ENCODE measurements at regions not wholly inside any gene's neighbourhood (a gene's known extent, or its start where the extent isn't known, plus 50 kb on each side); places are given as distances from the start of the nearest gene placed in this dataset.
"Not testable (repeated sequence)": the region's sequence is repeated elsewhere in the genome, so short reads cannot be mapped to it uniquely, and the experiment has no call there.

GRCh38 chr10:58066979-58067378, 200.7 kb downstream of the IPMK start:
- no peak for DNase-seq (ENCODE audit: low spot score)

DNA sequence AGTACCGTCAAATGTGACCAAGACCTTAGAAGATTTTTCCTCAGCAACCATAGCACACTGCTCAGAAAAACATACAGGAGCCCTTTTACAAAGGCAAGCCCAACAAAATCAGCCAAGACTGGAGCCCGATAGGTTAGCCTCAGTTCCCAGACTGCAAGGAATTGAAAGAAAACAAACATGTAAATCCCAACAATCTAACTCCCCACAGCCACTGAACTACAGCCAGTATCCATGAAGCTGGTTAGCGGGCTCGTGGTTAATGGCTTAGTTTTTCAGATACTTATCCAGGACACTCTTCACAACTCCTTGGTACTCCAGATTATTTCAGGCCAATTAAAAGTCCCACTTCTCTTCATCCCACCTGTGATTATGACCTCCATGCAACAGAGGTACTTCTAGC, 201.6 kb downstream of the IPMK start:
- DNase-seq (ENCODE audit: low spot score) = no peak

DNA sequence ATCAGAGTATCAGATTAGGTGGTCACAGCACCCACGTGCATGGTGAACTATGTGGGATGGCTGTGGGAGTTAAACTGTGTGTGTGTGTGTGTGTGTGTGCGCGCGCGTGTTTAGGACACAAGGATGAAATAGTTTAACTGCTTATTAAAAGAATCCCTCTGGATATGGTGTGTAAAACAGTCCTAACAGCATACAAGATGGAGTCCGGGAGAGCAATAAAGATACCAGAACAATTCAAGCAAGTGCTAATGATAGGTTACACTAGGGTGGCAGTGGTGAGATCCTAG, 202.2 kb downstream of the IPMK start:
- no peak for DNase-seq (ENCODE audit: low spot score)

- peak; percentile 49 for DNase-seq (ENCODE audit: low spot score)
These were observed 202.8 kb downstream of the IPMK start for GRCh38 chr10:58064714-58065528.

DNA sequence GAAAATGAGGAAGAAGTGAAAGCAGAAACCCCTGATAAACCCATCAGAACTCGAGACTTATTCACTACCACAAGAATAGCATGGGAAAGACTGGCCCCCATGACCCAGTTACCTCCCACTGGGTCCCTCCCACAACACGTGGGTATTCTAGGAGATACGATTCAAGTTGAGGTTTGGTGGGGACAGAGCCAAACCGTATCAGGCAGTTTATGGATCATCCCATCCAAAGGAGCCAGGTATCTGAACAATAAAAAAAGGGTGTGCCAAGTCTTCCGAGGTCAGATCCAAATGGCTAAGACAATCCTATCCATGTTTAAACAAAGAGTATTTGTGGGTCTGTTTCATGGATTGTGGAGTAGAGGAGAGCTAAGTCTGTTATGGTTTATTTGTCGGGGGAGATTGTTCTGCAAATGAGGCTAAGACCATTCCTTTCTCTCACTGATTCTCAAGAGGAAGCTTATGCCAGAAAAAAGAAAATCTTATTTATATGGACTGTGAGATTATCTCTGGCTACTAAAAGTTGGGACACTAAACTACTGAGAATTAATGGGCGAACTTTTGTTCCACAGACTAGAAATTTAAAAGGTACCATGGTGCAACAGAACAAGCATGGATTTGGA, 203.7 kb downstream of the IPMK start:
- no peak for DNase-seq (ENCODE audit: low spot score)

GRCh38 chr10:58058683-58059082, 209.0 kb downstream of the IPMK start:
- DNase-seq (ENCODE audit: low spot score) = not testable (repeated sequence)

DNA sequence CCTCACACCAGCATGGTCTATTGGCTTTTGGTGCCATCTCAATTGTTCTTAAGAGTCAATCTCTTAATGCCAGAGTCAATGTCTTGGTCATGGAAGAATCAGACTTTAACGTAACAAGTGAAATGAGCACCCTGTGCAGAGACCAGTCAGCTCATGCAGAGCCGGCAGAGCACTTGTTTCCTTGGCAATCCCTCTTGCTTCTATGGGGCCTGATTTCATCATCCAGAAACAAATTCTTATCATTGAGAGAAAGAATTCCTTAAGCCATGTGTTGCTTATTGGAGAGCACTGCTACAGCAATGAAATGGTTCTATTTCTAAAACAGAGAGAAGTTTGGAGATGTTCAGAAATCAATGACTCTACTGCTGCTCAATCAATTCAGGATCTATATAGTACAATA, 212.8 kb downstream of the IPMK start:
- DNase-seq (ENCODE audit: low spot score) = no peak

DNA sequence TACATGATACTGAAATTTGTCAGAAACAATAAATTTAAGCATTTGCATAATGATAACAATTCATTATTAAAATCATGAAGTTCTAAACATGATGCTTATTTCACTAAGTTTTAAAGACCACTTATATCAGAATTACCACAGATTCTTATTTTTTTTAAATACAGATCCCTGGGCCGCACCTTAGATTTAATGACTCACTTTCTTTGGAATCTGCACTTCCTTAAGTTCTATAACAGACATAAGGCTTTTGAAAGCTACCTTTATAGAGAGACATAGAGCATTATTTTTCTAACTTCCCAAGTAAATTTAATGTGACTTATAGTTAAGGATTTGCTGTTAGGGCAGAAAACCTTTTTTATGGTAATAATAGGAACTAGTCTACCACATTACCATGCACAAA, 214.9 kb downstream of the IPMK start:
- no peak for DNase-seq (ENCODE audit: low spot score)

GRCh38 chr10:58050575-58050974, 217.1 kb downstream of the IPMK start:
- DNase-seq (ENCODE audit: low spot score) = no peak

DNA sequence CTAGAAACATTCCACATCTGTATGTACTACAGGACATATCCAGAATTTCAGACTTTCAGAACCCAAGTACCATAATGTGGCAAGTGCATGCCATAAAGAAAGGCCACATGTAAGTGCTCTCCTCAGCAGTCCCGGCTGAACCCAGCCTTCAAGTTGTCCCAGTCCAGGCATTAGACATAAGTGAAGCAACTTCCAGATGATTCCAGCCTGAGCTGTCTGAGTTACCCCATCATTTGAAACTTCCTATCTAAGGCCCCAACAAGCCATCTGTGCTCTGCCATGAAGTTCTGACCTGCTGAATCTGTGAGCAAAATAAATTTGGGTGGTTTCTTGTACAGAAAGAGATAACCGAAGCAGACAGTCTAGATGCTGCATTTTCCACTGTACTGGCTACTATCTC, 218.8 kb downstream of the IPMK start:
- no peak for DNase-seq (ENCODE audit: low spot score)

DNA sequence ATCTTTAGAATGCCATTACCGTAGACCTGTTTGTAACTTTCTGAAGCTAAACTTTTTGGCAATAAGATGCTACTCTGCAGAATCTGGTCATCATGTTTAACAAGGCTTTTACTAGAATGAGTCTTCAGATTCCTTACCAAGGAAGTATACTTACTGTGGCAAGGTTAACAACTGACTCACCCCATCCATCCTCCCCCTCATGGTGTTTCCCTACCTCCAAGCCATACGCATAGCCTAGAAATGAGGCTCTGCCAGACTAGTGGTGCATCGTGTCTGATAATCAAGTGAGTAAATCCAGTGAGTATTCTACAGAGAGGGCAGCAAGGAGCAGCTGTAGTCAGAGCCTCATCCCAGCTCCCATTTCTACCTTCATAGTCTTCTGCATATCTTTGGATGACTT, 223.6 kb downstream of the IPMK start:
- DNase-seq (ENCODE audit: low spot score) = peak; percentile 60

DNA sequence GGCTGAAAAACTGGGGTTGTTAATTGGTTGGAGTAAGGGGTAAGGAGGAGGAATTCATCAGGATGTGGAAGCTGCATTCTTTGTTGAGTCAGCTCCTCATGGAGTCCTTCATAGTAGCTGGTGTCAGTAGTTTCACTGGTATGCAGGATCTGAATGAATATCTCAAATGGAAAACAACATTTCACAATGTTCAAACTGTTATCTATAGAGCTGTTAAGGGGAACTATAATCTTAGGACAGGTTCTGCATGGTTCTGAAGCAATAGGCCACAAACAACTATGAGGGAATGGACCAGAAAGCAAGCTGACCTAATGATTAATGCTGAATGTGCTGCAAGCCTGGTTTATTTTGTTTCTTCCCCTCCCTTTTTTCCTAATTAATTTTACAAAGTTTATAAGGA, 225.8 kb downstream of the IPMK start:
- no peak for DNase-seq (ENCODE audit: low spot score)

DNA sequence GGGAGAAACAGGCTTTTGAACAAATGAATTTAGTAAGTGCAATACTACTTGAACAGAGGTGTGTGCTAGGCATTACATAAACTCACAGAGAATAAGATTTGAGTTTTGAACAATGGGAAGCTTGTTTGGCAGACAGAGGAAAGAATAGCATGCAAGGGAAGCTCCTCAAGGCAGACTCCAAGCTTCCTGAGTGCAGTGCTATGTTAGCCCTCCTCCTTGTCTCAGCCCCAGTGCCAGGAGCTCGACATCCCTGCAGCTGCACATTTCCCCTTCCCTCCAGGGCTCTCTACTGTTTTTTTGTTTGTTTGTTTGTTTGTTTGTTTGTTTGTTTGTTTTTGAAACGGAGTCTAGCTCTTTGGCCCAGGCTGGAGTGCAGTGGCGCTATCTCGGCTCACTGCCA, 237.5 kb downstream of the IPMK start:
- DNase-seq (ENCODE audit: low spot score) = no peak

DNA sequence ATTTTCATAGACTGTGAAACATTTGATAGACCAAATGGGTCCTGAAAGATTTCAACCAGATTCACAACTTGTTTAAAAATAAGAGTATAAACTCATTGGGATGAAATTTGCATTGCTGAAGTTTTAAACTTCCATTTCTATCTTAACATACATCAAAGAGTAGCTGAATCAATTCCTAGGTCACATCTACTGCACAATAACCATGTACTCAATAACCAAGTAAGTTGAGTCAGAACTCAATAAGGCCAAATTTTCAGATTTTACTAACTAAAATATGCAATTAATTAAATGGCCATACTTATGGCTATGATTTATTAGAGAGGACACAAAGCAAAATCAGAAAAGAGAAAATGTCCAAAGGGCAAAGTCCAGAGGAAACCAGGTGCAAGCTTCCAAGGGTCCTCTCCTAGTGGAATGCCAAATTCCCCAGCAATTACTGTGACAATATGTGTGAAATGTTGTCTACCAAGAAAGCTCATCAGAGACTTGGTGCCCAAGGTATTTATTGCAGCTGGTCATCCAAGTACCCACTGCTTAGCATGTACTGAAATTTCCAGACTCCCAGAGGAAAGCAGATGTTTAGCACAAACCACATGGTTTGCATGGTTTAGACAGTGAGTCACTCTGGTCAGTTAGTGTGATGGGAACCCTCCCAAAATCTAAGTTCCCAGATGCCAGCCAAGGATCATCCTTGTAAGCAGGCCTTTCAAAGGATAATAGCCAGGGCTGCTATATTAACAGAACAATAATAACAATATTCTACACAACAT, 238.9 kb downstream of the IPMK start:
- peak; percentile 59 for DNase-seq (ENCODE audit: low spot score)

DNA sequence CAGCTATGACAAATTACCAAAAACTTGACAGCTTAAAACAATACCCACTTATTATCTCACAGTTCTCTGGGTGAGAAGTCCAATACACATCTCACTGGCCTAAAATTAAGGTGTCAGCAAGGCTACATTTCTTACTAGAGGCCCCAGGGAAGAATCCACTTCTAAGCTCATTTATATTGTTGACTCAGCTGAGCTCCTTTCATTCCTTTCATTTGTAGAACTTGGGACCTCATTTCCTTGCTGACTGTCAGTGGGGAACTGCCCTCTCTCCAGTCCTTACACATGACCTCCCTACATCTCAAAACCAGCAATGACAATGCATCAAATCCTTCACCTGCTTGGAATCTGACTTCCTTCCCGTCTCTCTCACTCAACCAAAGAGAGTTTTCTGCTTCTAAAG, 240.3 kb downstream of the IPMK start:
- no peak for DNase-seq (ENCODE audit: low spot score)

- no peak for DNase-seq (ENCODE audit: low spot score)
These were observed 241.7 kb downstream of the IPMK start for GRCh38 chr10:58026036-58026435.

DNA sequence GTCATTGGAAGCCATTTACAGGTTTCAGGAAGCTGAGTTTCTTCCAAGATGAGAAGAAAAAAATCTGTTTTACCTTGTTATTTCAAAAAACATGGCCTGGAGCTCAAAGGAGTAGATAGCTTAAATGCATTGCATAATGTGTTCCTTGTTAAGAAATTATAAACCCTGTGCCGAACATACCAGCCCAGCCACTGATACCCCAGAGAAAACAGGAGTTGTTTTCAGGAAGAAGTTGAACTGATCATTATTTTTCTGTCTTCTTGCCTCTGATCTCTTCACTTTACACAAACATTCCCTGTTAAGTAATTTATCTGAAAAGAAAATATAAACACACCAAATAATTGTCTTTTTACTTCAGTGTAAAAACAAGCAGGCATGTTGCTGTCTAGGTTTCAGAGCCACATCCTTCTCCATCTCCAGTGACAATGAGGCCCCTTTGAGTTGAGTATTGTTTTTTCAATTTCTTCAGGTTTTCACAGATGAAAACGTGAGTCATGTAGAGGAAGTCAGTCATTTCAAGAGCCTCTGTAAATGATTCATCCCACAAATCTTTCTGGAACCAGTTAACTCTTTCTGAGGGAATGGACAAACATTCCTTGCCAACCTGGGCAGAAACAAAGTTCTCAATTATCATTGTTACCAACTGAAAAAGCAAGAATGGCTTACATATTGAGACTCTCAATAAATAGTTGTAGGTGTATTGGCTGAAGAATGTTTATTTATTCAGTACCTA, 244.2 kb downstream of the IPMK start:
- DNase-seq (ENCODE audit: low spot score) = peak; percentile 45

- no peak for DNase-seq (ENCODE audit: low spot score)
These were observed 247.7 kb downstream of the IPMK start for GRCh38 chr10:58019863-58020537.

- peak; percentile 20 for DNase-seq (ENCODE audit: low spot score)
These were observed 249.9 kb downstream of the IPMK start for GRCh38 chr10:58017719-58018367.

GRCh38 chr10:58016614-58017013, 251.1 kb downstream of the IPMK start:
- no peak for DNase-seq (ENCODE audit: low spot score)

GRCh38 chr10:58014436-58014835, 253.3 kb downstream of the IPMK start:
- no peak for DNase-seq (ENCODE audit: low spot score)

GRCh38 chr10:58013406-58013805, 254.3 kb downstream of the IPMK start:
- no peak for DNase-seq (ENCODE audit: low spot score)
